ENCODE measurements at regions not wholly inside any gene's neighbourhood (a gene's known extent, or its start where the extent isn't known, plus 50 kb on each side); places are given as distances from the start of the nearest gene placed in this dataset.
"Not testable (repeated sequence)": the region's sequence is repeated elsewhere in the genome, so short reads cannot be mapped to it uniquely, and the experiment has no call there.

- DNase-seq, result no peak
These were observed 479.5 kb downstream of the TMEM114 start for GRCh38 chr16:8110572-8111514.

GRCh38 chr16:8109510-8110369 is 480.6 kb downstream of the TMEM114 start:
- no peak for DNase-seq

- DNase-seq, result no peak
These were observed 481.3 kb downstream of the TMEM114 start for GRCh38 chr16:8108991-8109509.

GRCh38 chr16:8107296-8107695 is 483.0 kb downstream of the TMEM114 start:
- no peak for DNase-seq

GRCh38 chr16:8103649-8104289 is 486.5 kb downstream of the TMEM114 start:
- DNase-seq, result no peak

DNA sequence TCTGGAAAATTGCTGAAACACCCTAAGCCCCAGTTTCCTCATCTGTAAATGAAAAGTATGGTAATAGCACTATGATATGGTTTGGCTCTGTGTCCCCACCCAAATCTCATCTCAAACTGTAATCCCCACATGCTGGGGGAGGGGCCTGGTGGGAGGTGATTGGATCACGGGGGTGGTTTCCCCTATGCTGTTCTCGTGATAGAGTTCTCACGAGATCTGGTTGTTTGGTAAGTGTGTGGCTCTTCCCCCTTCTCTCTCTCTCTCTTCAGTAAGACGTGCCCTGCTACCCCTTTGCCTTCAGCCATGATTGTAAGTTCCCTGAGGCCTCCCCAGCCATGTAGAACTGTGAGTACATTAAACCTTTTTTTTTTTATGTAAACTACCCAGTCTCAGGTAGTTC is 490.7 kb downstream of the TMEM114 start:
- DNase-seq, result no peak

DNA sequence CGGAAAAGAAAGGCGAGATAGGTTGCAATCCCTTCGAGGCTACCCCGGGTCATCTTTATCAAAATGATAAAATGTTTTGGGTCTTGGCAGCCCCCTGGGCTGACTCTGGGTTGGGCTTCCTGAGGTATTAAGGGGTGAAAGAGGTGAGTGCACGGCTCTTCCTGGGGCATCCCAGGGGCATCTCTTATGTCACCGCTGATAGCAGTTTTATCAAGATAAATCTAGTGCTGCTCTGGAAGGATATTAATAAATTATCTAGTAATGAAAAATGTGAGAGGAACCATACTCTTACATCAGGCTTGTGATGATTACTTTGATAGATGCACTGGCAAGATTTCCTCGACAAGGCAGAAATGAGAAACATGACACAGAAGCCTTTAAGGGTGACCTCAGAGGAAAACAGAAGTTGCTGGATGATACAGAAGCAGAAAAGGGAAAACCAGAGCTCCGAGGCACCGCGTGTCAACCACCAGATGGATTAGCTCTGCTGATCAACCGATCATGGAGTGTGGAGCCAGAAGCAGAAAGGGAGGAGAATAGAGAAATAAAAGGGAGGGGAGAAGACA is 491.3 kb downstream of the TMEM114 start:
- DNase-seq, result no peak

DNA sequence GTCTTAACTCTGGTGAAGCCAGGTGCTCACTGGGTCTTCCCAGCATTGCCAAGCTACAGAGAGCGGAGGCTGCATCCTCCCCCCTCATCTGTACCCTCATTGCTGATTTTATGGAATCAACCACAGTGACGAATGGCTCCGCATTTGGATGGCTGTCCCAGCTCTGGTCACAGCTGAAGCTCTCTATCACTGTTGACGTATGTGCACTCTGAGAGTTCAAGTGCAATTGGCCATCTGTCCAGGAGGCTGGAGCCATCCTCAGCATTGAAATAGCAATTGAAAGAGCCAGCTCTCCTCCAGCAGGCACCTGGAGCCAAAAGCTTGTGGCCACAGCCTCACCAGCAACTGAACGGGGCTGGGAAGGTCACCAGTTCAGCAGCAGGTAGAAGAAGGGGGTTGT is 494.1 kb downstream of the TMEM114 start:
- no peak for DNase-seq

- DNase-seq, result no peak
These were observed 495.6 kb downstream of the TMEM114 start for GRCh38 chr16:8094696-8095095.

GRCh38 chr16:8088820-8089338 is 501.4 kb downstream of the TMEM114 start:
- DNase-seq, result no peak

GRCh38 chr16:8087597-8088289 is 502.6 kb downstream of the TMEM114 start:
- DNase-seq, result no peak

DNA sequence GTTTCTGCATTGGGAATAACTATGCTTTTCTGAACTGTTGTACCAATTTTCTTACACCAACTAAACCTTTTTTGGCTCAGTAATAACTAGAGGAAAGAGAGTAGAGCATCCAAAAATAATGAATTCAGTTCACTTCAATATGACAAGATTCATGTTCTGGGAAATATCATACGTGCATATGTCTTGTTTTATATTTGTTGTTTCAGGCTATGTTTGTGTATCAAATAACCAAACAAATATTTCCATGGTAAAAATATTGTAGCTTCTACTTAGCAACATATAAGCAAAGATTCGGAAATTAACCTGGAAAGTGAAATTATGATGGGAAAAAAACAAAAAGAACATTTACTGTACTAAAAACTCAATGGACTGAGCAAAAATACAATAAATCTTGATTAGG is 503.2 kb downstream of the TMEM114 start:
- no peak for DNase-seq

DNA sequence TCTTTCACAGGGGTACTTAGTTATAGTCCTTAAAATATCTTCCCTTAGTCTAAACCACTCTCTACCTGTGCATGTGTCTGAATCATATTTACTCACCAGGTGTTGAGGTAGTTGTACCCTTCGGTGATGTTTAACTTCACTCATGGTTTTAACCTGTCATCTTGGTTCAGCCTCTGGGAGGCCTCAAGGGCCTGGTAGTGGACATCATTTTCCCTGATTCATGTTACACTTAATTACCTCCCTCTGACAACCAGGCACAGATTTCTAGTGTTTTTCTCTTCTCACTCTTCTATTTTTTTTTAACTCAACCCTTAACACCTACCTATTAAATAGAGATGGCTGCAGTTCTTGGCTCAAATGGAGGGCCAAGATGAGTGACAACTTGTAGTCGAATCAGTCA is 505.4 kb downstream of the TMEM114 start:
- no peak for DNase-seq

DNA sequence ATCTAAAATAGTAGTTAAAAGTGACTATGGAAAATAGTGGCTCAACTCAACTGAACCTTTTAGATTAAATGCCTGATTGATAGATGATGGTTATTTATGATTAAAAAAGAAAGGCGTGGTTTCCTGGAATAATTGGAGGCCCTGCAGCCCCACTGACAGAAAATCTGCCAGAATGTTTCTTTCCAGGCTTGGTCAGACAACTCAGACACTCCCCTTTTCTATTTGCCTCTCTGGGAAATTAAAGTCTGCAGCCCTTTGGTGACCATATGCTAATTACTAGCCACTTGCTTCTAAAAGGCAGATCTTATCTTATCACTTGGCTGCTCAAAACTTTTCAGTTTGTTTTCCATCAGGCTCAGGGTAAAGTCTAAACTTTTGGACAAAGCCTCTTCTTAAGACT is 506.0 kb downstream of the TMEM114 start:
- DNase-seq, result no peak

DNA sequence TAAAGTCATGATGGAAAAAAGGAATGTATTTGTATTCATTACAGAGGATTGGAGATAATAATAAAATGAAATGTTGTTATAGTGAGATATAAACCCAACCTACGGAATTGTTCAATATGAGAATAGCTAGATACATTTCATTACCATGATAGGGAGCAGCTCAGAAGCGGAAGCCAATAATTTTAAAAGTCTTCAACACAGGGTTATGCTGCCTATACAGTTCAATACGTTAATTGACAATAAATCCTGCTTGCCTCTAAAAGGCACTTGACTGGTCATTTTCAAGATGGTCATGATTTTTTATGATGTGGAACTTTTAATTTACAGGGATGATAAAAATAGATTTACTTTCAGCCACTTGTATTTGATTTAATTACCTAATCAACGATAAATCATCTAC is 506.8 kb downstream of the TMEM114 start:
- no peak for DNase-seq

- DNase-seq, result no peak
These were observed 509.5 kb downstream of the TMEM114 start for GRCh38 chr16:8080817-8081216.

DNA sequence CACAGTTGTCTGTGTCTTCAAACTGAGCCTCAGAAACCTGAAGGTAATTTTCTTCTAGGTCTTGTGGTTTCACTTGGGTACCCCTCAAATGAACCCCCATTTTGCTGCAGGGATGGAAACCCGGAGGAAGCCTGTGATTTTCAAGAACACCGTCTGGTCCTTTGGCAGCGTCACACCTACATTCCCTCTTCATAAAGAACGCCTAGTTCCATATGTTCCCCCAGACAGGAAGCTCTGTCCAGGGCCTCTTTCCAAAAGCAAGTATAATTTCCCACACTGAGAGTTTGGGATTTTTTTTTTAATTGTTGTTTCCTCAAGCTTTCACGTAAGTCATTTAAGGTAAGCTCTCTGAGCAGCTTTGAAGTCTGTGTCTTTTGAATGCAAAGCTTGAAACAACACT is 515.0 kb downstream of the TMEM114 start:
- no peak for DNase-seq

- no peak for DNase-seq
These were observed 519.8 kb downstream of the TMEM114 start for GRCh38 chr16:8070506-8070905.

DNA sequence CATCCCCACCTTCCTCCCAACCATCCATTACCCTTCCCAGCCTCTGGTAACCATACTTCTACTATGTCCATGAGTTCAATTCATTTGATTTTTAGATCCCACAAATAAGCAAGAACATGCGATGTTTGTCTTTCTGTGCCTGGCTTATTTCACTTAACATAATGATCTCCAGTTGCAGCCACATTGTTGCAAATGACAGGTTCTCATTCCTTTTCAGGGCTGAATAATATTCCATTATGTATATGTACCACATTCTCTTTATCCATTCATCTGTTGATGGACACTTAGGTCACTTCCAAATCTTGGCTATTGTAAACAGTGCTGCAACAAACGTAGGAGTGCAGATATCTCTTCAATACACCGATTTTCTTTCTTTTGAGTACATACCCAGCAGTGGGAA is 522.1 kb downstream of the TMEM114 start:
- DNase-seq, result not testable (repeated sequence)

DNA sequence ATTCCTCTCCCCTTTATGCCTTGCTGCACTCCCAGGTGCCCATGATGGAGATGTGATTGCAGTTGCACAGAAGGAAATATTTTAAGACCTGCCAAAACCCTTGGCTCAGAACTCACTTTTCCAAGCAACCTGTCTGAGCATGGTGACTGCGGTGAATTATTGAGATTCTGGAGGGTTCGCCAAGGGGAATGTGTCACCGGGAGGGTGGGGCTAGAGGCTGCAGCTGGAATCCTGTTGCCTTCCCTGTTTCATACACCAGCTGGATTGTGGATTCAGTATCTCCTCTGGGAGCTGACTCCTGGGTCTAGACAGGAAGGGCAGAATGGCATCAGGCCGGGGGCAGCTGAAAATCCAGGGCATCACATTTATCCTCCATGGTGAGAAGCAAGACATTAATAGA is 527.2 kb downstream of the TMEM114 start:
- no peak for DNase-seq

- DNase-seq, result no peak
These were observed 527.6 kb downstream of the TMEM114 start for GRCh38 chr16:8062677-8063076.

Data from left kidney (tissue), 1 donor.